HUES6 (cell line): ENCODE measurements at regions not wholly inside any gene's neighbourhood (a gene's known extent, or its start where the extent isn't known, plus 50 kb on each side); places are given as distances from the start of the nearest gene placed in this dataset.
A peak's percentile ranks its signal among the peaks of the same experiment; 100 is the strongest.

Experiments used
- H3K27ac ChIP-seq: 2 replicates; pipeline ENCODE4 v1.7.0; 2013; ENCODE audit warnings: low read depth, mild to moderate bottlenecking, low read length, inconsistent platforms
- H3K27me3 ChIP-seq: 2 replicates; pipeline ENCODE4 v1.6.1; 2013; ENCODE audit warnings: low read length; ENCODE audit not compliant: control insufficient read depth, insufficient read depth
- H3K36me3 ChIP-seq: 2 replicates; pipeline ENCODE4 v1.6.1; 2013; ENCODE audit warnings: low read length; ENCODE audit not compliant: control insufficient read depth, insufficient read depth
- H3K4me1 ChIP-seq: 2 replicates; pipeline ENCODE4 v1.6.1; 2013; ENCODE audit warnings: low read length; ENCODE audit not compliant: control insufficient read depth, insufficient read depth
- H3K4me3 ChIP-seq: 2 replicates; pipeline ENCODE4 v1.5.1; 2013; ENCODE audit warnings: low read depth, low read length
- H3K9ac ChIP-seq: one replicate; pipeline ENCODE4 v1.6.1; 2013; ENCODE audit warnings: mild to moderate bottlenecking, low read length
- H3K9me3 ChIP-seq: 2 replicates; pipeline ENCODE4 v1.6.1; 2013; ENCODE audit warnings: low read depth, low read length; ENCODE audit not compliant: control insufficient read depth, insufficient read depth

GRCh38 chr14:54191846-54192245, 205.0 kb upstream of the CDKN3 start:
- H3K27me3 ChIP-seq: no peaks in the 10 kb centered on the region
- H3K9ac ChIP-seq: no peak overlapping the region
- H3K36me3 ChIP-seq: no peaks in the 10 kb centered on the region
- H3K27ac ChIP-seq: no peak overlapping the region
- no peak overlapping the region for H3K4me3 ChIP-seq
- H3K9me3 ChIP-seq: 0 out of 2 replicates have a peak, but pooled peaks cover 3% of the 10 kb centered on the region
- H3K4me1 ChIP-seq: peaks cover 21% of the 10 kb centered on the region

DNA sequence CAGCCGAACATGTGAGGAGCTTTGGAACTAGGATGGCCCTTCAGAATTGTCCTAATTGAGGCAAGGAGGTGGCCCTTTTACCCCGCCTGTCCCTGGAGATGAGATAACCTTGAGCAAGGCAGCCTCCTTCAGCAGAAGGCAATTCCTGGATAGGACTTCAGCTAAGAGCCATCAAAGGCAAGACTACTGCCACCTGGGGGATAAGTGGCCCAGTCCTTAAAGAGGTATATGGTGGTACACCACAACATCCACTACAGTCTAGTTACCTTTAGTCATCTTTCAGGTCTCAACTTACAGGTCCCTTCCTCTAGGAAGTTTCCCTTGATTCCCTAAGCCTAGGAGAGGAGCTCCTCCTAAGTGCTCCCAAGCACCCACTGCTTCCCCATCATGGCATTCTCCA, 204.2 kb upstream of the CDKN3 start:
- Histone ChIP-seq H3K9me3 (0 out of 2 replicates have a peak, but pooled peaks cover 5% of the 10 kb centered on the region), H3K27me3 (no peaks in the 10 kb centered on the region)

GRCh38 chr14:54193871-54194270, 202.9 kb upstream of the CDKN3 start:
- H3K27ac ChIP-seq: peak overlapping the region; percentile 9; the same call in 1 of the 2 replicates
- H3K4me3 ChIP-seq: no peak overlapping the region
- H3K4me1 ChIP-seq: peaks cover 9% of the 10 kb centered on the region
- H3K9me3 ChIP-seq: peaks cover 8% of the 10 kb centered on the region; the same call in 1 of the 2 replicates
- no peaks in the 10 kb centered on the region for H3K36me3 ChIP-seq
- H3K9ac ChIP-seq: no peak overlapping the region
- H3K27me3 ChIP-seq: no peaks in the 10 kb centered on the region

More for the DNA sequence above, 204.2 kb upstream of the CDKN3 start:
- Histone ChIP-seq H3K27ac (no peak overlapping the region), H3K9ac (no peak overlapping the region), H3K4me3 (no peak overlapping the region), H3K4me1 (peaks cover 15% of the 10 kb centered on the region), H3K36me3 (no peaks in the 10 kb centered on the region)

DNA sequence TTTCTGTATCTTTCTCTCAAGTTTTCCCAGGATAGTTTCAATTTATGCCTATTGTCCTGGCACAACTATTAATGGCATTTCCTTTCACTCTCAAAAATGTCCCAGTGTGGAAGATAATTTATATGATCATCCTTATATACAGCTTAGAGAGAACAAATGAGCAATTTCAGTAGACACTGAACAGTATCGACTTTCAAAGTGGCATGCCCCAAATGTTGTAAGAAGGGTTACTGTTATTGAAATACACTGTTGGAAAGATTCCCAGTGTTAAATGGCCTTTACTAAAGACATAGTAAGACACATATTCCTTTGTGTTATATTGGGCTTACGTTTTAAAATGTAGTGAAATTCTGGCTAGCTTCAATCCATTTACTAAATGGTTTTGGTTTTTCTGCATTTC, 202.3 kb upstream of the CDKN3 start:
- no peak overlapping the region for H3K4me3 ChIP-seq
- H3K9ac ChIP-seq: no peak overlapping the region
- H3K4me1 ChIP-seq: peaks cover 7% of the 10 kb centered on the region
- H3K27ac ChIP-seq: no peak overlapping the region; the same call in 1 of the 2 replicates
- no peaks in the 10 kb centered on the region for H3K36me3 ChIP-seq
- peaks cover 15% of the 10 kb centered on the region; the same call in 1 of the 2 replicates for H3K9me3 ChIP-seq
- H3K27me3 ChIP-seq: no peaks in the 10 kb centered on the region

- H3K9me3 ChIP-seq: peaks cover 40% of the 10 kb centered on the region
- H3K36me3 ChIP-seq: peaks cover 4% of the 10 kb centered on the region; the same call in 1 of the 2 replicates
- no peak overlapping the region for H3K27ac ChIP-seq
- no peaks in the 10 kb centered on the region; the same call in 1 of the 2 replicates for H3K4me1 ChIP-seq
- no peak overlapping the region for H3K9ac ChIP-seq
- no peaks in the 10 kb centered on the region for H3K27me3 ChIP-seq
- no peak overlapping the region for H3K4me3 ChIP-seq
These were observed 199.4 kb upstream of the CDKN3 start for GRCh38 chr14:54197369-54197768.

GRCh38 chr14:54200726-54201125, 196.1 kb upstream of the CDKN3 start:
- Histone ChIP-seq H3K9ac (no peak overlapping the region), H3K36me3 (peaks cover 4% of the 10 kb centered on the region; the same call in 1 of the 2 replicates), H3K27me3 (no peaks in the 10 kb centered on the region), H3K4me1 (no peaks in the 10 kb centered on the region), H3K4me3 (no peak overlapping the region), H3K27ac (no peak overlapping the region), H3K9me3 (peaks cover 41% of the 10 kb centered on the region)

GRCh38 chr14:54202288-54202687, 194.5 kb upstream of the CDKN3 start:
- no peak overlapping the region for H3K27ac ChIP-seq
- no peaks in the 10 kb centered on the region for H3K27me3 ChIP-seq
- H3K4me3 ChIP-seq: no peak overlapping the region
- H3K36me3 ChIP-seq: peaks cover 4% of the 10 kb centered on the region; the same call in 1 of the 2 replicates
- no peaks in the 10 kb centered on the region for H3K4me1 ChIP-seq
- H3K9me3 ChIP-seq: peaks cover 39% of the 10 kb centered on the region
- no peak overlapping the region for H3K9ac ChIP-seq

DNA sequence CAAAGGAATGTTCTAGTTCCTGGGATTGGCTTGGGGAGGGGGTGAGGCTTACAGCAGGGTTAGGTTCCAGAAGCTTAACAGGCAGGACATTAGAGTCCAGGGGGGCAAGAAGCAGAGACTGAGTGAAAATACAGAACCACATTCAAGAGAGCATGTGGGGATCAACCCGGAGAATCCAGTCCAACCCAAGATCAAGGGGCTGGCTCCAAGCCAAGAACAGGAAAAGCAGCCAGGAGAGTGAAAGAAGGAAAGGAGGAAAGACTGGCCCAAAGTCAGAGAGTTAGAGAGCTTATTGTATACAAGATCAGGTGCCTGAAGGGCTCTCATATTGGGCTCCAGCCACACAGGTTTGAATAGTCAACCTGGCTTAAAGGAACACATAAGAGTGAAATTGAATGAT, 190.3 kb upstream of the CDKN3 start:
- H3K9ac ChIP-seq: no peak overlapping the region
- H3K4me1 ChIP-seq: no peaks in the 10 kb centered on the region
- H3K4me3 ChIP-seq: no peak overlapping the region
- H3K36me3 ChIP-seq: peaks cover 3% of the 10 kb centered on the region; the same call in 1 of the 2 replicates
- no peak overlapping the region for H3K27ac ChIP-seq
- H3K9me3 ChIP-seq: peaks cover 11% of the 10 kb centered on the region
- no peaks in the 10 kb centered on the region for H3K27me3 ChIP-seq

- Histone ChIP-seq H3K4me3 (no peak overlapping the region), H3K27ac (no peak overlapping the region), H3K9ac (no peak overlapping the region), H3K4me1 (no peaks in the 10 kb centered on the region), H3K9me3 (peaks cover 5% of the 10 kb centered on the region), H3K27me3 (no peaks in the 10 kb centered on the region), H3K36me3 (no peaks in the 10 kb centered on the region)
These were observed 189.7 kb upstream of the CDKN3 start for GRCh38 chr14:54207075-54207474.

GRCh38 chr14:54207476-54208462, 189.0 kb upstream of the CDKN3 start:
- H3K9ac ChIP-seq: no peak overlapping the region
- H3K4me1 ChIP-seq: no peaks in the 10 kb centered on the region
- H3K27me3 ChIP-seq: no peaks in the 10 kb centered on the region
- H3K9me3 ChIP-seq: peaks cover 3% of the 10 kb centered on the region
- no peak overlapping the region for H3K27ac ChIP-seq
- no peaks in the 10 kb centered on the region for H3K36me3 ChIP-seq
- no peak overlapping the region for H3K4me3 ChIP-seq

DNA sequence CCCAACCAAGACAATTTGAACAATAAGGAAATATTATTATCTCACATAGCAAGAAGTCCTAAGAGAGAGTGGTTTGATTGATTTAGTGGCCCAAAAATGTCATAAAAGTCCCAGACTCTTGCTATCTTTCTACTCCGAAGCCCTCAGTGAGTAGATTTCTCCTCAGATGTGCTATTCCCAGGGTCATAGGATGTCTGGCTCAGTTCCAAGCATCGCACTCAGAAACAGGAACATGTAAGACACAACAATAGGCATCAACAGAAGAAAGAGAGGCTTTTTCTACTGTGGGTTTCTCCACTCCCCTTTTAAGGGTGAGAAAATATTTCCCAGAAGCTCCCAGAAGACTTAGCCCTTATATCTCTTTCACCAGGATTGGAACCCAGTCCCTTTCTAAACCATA, 188.1 kb upstream of the CDKN3 start:
- Histone ChIP-seq H3K9me3 (peaks cover 11% of the 10 kb centered on the region), H3K9ac (no peak overlapping the region), H3K27ac (no peak overlapping the region), H3K27me3 (no peaks in the 10 kb centered on the region), H3K36me3 (no peaks in the 10 kb centered on the region), H3K4me1 (no peaks in the 10 kb centered on the region), H3K4me3 (no peak overlapping the region)
